Immature natural killer cell (primary cell): ENCODE measurements at regions not wholly inside any gene's neighbourhood (a gene's known extent, or its start where the extent isn't known, plus 50 kb on each side); places are given as distances from the start of the nearest gene placed in this dataset.
A peak's percentile ranks its signal among the peaks of the same experiment; 100 is the strongest.

Source experiments
- DNase-seq, 3 donors: peaks; one replicate each; pipeline ENCODE4 v3.0.0; 2022; ENCODE audit warnings: mixed read lengths in 1 of 3
- H3K27ac Mint-ChIP-seq, 6 donors: one replicate each; pipeline ENCODE4 v1.8.0; 2020; ENCODE audit warnings: mixed read lengths in 6 of 6, mild to moderate bottlenecking in 5 of 6, inconsistent platforms in 4 of 6, moderate library complexity in 3 of 6
- H3K27me3 Mint-ChIP-seq, 3 donors: one replicate each; pipeline ENCODE4 v1.8.0; 2020 to 2021; ENCODE audit warnings: low read depth in 3 of 3, mild to moderate bottlenecking in 3 of 3, mixed read lengths in 3 of 3, moderate library complexity in 3 of 3, inconsistent platforms in 1 of 3
- H3K36me3 Mint-ChIP-seq, 3 donors: one replicate each; pipeline ENCODE4 v1.8.0; 2020; ENCODE audit warnings: mixed read lengths in 3 of 3, inconsistent platforms in 2 of 3, mild to moderate bottlenecking in 2 of 3
- H3K4me1 Mint-ChIP-seq, 2 donors: one replicate each; pipeline ENCODE4 v1.8.0; 2020; ENCODE audit warnings: inconsistent platforms in 2 of 2, mild to moderate bottlenecking in 2 of 2, mixed read lengths in 2 of 2, moderate library complexity in 1 of 2
- H3K4me3 Mint-ChIP-seq, 5 donors: one replicate each; pipeline ENCODE4 v1.8.0; 2020; ENCODE audit warnings: mild to moderate bottlenecking in 5 of 5, mixed read lengths in 5 of 5, inconsistent platforms in 3 of 5, moderate library complexity in 3 of 5
- H3K9me3 Mint-ChIP-seq, 6 donors: one replicate each; pipeline ENCODE4 v1.8.0; 2020; ENCODE audit warnings: mild to moderate bottlenecking in 6 of 6, mixed read lengths in 6 of 6, inconsistent platforms in 4 of 6, moderate library complexity in 3 of 6

DNA sequence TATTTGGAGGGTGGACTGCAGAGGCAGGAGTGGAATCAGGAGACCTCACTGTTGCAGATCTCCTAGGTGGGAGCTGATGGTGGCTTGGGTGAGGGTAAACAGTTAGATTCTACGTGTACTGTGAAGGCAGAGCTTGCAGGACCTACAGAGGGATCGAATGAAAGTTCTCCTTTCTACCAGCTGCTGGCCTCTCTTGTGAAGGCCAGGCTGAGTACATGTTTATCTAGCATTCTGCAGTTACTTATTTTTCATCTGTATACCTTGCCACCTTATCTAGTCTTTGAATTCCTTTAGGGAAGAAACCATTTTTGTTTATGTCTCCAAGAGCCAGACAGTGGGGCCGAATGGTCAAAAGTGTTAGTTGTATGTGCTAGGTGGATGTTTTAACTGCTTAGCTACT, 57.6 kb downstream of the PTTG1 start:
- Mint-ChIP-seq H3K4me3 (no peak overlapping the region), H3K36me3 (peaks cover 4 to 12% (median 9%) of the 10 kb centered on the region in 3 donors), H3K9me3 (no peaks in the 10 kb centered on the region), H3K4me1 (peaks cover 14% of the 10 kb centered on the region in 2 donors), H3K27me3 (peaks cover 0 to 3% (median 0%) of the 10 kb centered on the region in 3 donors), H3K27ac (peak overlapping the region in 3 of 6 donors; percentile 10 to 39 (median 17))
- no peak for DNase-seq

DNA sequence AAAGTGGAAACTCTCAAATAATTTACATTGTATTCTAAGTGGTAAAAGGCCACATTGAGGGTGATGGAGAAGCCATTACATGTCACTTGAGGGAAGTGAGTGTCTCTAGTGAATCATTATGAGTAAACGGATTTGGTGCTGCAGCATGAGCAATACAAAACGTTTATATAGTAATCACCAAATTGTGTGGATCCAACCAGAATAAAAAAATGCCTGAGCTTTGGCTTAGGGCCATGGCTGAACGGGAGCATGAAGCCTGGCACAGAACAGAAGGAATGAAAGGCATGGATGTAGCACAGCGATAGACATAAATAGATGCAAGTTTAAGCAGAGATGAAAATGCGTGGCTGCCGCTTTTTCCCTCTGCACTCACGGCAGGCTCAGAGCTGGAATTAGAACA, 58.3 kb downstream of the PTTG1 start:
- Mint-ChIP-seq H3K4me1 (peaks cover 14 to 15% of the 10 kb centered on the region in 2 donors), H3K4me3 (no peak overlapping the region), H3K27ac (peak overlapping the region in 2 of 6 donors; percentile 22 to 39), H3K27me3 (peaks cover 0 to 4% (median 0%) of the 10 kb centered on the region in 3 donors), H3K36me3 (peaks cover 4 to 12% (median 12%) of the 10 kb centered on the region in 3 donors), H3K9me3 (no peaks in the 10 kb centered on the region)
- DNase-seq, result no peak

GRCh38 chr5:160480652-160481051, 59.0 kb downstream of the PTTG1 start:
- Mint-ChIP-seq H3K4me3 (no peak overlapping the region), H3K36me3 (peaks cover 4 to 12% (median 12%) of the 10 kb centered on the region in 3 donors), H3K4me1 (peaks cover 17 to 22% of the 10 kb centered on the region in 2 donors), H3K9me3 (no peaks in the 10 kb centered on the region), H3K27ac (no peak overlapping the region), H3K27me3 (peaks cover 0 to 4% (median 0%) of the 10 kb centered on the region in 3 donors)
- DNase-seq, result no peak

GRCh38 chr5:160484678-160485077, 63.0 kb downstream of the PTTG1 start:
- no peak for DNase-seq
- no peaks in the 10 kb centered on the region for H3K9me3 Mint-ChIP-seq
- peaks cover 3 to 13% (median 5%) of the 10 kb centered on the region in 3 donors for H3K36me3 Mint-ChIP-seq
- peak overlapping the region in 5 of 6 donors; percentile 25 to 85 (median 47) for H3K27ac Mint-ChIP-seq
- H3K4me3 Mint-ChIP-seq, result no peak overlapping the region
- H3K4me1 Mint-ChIP-seq, result peaks cover 18 to 27% of the 10 kb centered on the region in 2 donors
- peaks cover 0 to 2% (median 0%) of the 10 kb centered on the region in 3 donors for H3K27me3 Mint-ChIP-seq

- DNase-seq, result no peak
- Mint-ChIP-seq H3K36me3 (peaks cover 3 to 13% (median 5%) of the 10 kb centered on the region in 3 donors), H3K9me3 (no peaks in the 10 kb centered on the region), H3K27ac (peak overlapping the region in 2 of 6 donors; percentile 80 to 85), H3K27me3 (peaks cover 0 to 2% (median 0%) of the 10 kb centered on the region in 3 donors), H3K4me3 (peak overlapping the region in 1 of 5 donors; percentile 75), H3K4me1 (peaks cover 18 to 24% of the 10 kb centered on the region in 2 donors)
Measured at GRCh38 chr5:160485364-160485969, 63.8 kb downstream of the PTTG1 start.

DNA sequence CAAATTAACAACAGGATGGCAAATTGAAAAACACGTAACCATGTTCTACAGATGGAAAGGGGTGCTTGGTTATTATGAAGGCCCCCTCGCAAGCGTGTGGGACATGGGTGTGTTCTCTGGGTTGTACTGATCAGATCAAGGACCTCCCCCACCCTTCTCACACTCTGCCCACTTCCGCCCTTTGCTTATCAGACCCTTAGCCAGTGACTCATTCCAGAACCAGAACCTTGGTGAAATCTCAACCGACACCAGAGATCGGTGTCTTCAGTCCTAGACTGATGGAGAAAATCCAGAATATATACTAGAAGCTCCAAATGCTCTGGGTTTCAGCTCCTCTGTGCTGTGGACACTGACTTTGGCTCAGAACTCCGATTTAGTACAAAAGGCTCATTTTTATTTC, 64.9 kb downstream of the PTTG1 start:
- H3K4me3 Mint-ChIP-seq, result peak overlapping the region; percentile 12 to 75 (median 31)
- H3K4me1 Mint-ChIP-seq, result peaks cover 18 to 24% of the 10 kb centered on the region in 2 donors
- peak overlapping the region; percentile 28 to 85 (median 62) for H3K27ac Mint-ChIP-seq
- H3K9me3 Mint-ChIP-seq, result no peaks in the 10 kb centered on the region
- peaks cover 3 to 13% (median 5%) of the 10 kb centered on the region in 3 donors for H3K36me3 Mint-ChIP-seq
- peak in 2 of 3 donors; percentile 11 to 55 for DNase-seq
- H3K27me3 Mint-ChIP-seq, result peaks cover 0 to 2% (median 0%) of the 10 kb centered on the region in 3 donors

GRCh38 chr5:160488394-160489325, 67.0 kb downstream of the PTTG1 start:
- Mint-ChIP-seq H3K27ac (peak overlapping the region in 1 of 6 donors; percentile 57), H3K4me1 (peaks cover 18 to 24% of the 10 kb centered on the region in 2 donors), H3K4me3 (no peak overlapping the region), H3K36me3 (peaks cover 3 to 13% (median 5%) of the 10 kb centered on the region in 3 donors), H3K27me3 (peaks cover 0 to 2% (median 0%) of the 10 kb centered on the region in 3 donors), H3K9me3 (no peaks in the 10 kb centered on the region)
- DNase-seq, result no peak

DNA sequence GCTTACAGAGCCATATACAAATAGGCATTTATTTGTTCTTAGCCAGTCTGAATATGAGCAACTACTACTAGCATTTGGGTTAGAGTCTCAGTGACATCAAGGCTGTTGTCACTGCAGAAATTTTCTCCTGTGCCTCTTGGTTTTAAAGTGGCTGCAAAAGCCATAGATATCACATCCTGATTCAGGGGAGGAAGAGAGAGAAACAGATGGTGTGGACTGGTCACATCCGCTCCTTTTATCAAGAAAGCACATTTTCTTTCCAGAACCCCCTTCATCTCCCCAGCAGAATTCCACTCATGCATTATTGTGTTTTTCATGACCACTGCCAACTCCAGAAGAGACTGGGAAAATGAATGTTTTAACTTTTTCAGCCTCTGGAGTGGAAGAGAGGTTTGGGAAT, 69.8 kb downstream of the PTTG1 start:
- peaks cover 3 to 5% (median 5%) of the 10 kb centered on the region in 3 donors for H3K36me3 Mint-ChIP-seq
- no peaks in the 10 kb centered on the region for H3K9me3 Mint-ChIP-seq
- DNase-seq, result no peak
- H3K27ac Mint-ChIP-seq, result no peak overlapping the region
- no peak overlapping the region for H3K4me3 Mint-ChIP-seq
- peaks cover 8% of the 10 kb centered on the region in 2 donors for H3K4me1 Mint-ChIP-seq
- H3K27me3 Mint-ChIP-seq, result peaks cover 0 to 2% (median 0%) of the 10 kb centered on the region in 3 donors

GRCh38 chr5:160492565-160492964, 70.9 kb downstream of the PTTG1 start:
- H3K36me3 Mint-ChIP-seq, result no peaks in the 10 kb centered on the region
- H3K4me1 Mint-ChIP-seq, result no peaks in the 10 kb centered on the region
- H3K27me3 Mint-ChIP-seq, result peaks cover 0 to 2% (median 0%) of the 10 kb centered on the region in 3 donors
- H3K9me3 Mint-ChIP-seq, result no peaks in the 10 kb centered on the region
- no peak overlapping the region for H3K4me3 Mint-ChIP-seq
- H3K27ac Mint-ChIP-seq, result peak overlapping the region in 1 of 6 donors; percentile 45
- DNase-seq, result no peak

GRCh38 chr5:160493806-160494338, 72.2 kb downstream of the PTTG1 start:
- H3K4me1 Mint-ChIP-seq, result no peaks in the 10 kb centered on the region
- H3K36me3 Mint-ChIP-seq, result no peaks in the 10 kb centered on the region
- H3K27ac Mint-ChIP-seq, result peak overlapping the region in 1 of 6 donors; percentile 27
- peaks cover 0 to 2% (median 0%) of the 10 kb centered on the region in 3 donors for H3K27me3 Mint-ChIP-seq
- no peaks in the 10 kb centered on the region for H3K9me3 Mint-ChIP-seq
- H3K4me3 Mint-ChIP-seq, result no peak overlapping the region
- no peak for DNase-seq

DNA sequence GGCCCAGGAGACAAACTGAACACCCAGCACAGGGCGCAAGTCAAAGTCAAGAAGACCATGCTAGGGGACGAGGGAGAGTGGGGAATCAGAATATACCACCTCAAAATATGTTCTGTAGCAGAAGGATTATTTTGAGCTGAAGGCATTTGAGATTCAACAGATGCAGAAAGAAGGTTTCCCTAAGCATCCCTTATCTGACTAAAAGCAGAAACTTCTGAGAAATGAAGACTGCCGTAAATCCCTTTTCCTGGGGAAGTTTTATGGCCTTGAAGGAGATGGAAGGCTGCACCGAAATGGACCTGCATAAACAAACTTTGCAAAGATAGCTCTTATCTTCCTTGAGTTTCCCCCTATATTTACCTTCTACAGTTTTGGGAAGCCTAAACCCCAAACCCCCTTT, 72.8 kb downstream of the PTTG1 start:
- Mint-ChIP-seq H3K4me1 (no peaks in the 10 kb centered on the region), H3K36me3 (no peaks in the 10 kb centered on the region), H3K27me3 (peaks cover 0 to 2% (median 0%) of the 10 kb centered on the region in 3 donors), H3K4me3 (no peak overlapping the region), H3K27ac (no peak overlapping the region), H3K9me3 (no peaks in the 10 kb centered on the region)
- no peak for DNase-seq

- Mint-ChIP-seq H3K27me3 (peaks cover 0 to 2% (median 0%) of the 10 kb centered on the region in 3 donors), H3K36me3 (no peaks in the 10 kb centered on the region), H3K4me1 (no peaks in the 10 kb centered on the region), H3K9me3 (no peaks in the 10 kb centered on the region), H3K4me3 (no peak overlapping the region), H3K27ac (no peak overlapping the region)
- no peak for DNase-seq
Measured at GRCh38 chr5:160496334-160496733, 74.7 kb downstream of the PTTG1 start.

GRCh38 chr5:160496784-160497183, 75.1 kb downstream of the PTTG1 start:
- Mint-ChIP-seq H3K4me3 (no peak overlapping the region), H3K9me3 (no peaks in the 10 kb centered on the region), H3K27me3 (peaks cover 0 to 2% (median 0%) of the 10 kb centered on the region in 3 donors), H3K27ac (no peak overlapping the region), H3K36me3 (no peaks in the 10 kb centered on the region), H3K4me1 (no peaks in the 10 kb centered on the region)
- no peak for DNase-seq
